HG03175 (cell line): ENCODE measurements at regions not wholly inside any gene's neighbourhood (a gene's known extent, or its start where the extent isn't known, plus 50 kb on each side); places are given as distances from the start of the nearest gene placed in this dataset.
"Not testable (repeated sequence)": the region's sequence is repeated elsewhere in the genome, so short reads cannot be mapped to it uniquely, and the experiment has no call there.

Experiments
- ATAC-seq: cut with Tn5 transposase; IDR thresholded peaks from one replicate; pipeline ENCODE4 v1.9.1; 2021; ENCODE audit warnings: mild to moderate bottlenecking, moderate library complexity; ENCODE audit not compliant: unreplicated experiment

GRCh38 chr17:77837072-77837471 lies 121.4 kb upstream of the TNRC6C start:
- ATAC-seq = not testable (repeated sequence)

- no peak for ATAC-seq
These were observed 120.6 kb upstream of the TNRC6C start for GRCh38 chr17:77837917-77838316.

- ATAC-seq = no peak
These were observed 119.5 kb upstream of the TNRC6C start for GRCh38 chr17:77838748-77839697.

DNA sequence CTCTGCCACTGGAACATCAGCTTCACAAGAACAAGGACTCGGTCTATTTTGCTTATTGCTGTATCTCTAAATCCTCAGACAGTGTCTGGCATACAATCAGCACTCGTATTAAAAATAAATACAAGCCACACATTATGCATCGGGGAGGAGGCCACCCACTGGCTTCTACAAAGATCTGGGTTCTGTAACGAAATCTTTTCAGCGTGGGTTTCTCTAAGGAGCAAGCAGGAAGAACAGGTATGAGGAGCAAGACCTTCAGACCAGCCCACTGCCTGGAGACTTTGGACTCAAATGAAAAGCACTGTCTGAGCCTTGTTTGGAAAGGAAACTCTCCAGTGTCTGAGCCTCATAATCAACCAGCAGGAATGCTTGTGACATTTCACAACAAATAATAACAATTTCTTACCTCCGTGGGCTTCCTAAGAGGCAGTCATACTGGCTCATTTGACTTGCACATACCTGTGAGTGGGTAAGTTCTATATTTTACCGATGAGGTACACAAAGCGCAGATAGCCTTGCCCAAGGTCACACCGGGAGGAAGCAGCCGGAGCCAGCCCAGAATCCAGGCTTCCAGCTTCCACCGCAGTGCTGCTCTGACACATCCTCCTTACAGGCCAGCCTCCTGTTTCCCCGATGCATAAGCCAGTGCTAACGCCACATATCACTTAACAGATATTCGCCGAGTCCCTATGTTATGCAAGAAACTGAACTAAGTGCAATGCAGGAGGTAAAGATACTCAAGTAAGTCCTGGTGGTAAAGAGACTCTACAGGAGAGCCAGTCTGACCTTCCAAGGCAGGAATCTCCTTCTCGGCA lies 118.6 kb upstream of the TNRC6C start:
- ATAC-seq = no peak

DNA sequence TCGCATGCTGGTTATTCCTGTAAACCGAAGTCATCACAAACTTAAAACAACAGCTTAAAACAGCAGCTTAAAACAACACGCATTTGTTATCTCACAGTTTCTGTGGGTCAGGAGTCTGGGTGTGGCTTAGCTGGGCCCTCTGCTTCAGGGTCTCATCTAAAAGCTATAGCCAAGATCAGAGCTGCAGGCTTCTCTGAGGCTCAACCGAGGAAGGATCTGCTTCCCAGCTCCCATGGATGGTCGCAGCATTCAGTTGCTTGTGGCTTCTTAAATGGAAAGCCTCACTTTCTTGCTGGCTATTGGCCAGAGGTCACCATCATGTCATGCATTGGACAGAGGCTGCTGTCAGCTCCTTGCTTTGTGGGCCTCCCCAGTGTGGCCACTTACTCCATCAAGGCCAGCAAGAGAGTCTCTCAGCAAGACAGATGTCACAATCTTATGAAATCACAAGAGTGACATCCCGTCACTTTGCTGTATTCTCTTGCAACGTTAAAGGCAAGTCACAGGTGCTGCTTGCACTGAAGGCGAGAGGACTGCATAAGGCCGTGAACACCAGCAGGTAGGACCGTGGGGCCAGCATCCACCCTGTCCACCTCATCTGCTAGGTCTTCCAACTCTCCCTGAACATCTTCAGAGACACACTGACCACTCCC lies 117.9 kb upstream of the TNRC6C start:
- no peak for ATAC-seq

- ATAC-seq = no peak
These were observed 116.6 kb upstream of the TNRC6C start for GRCh38 chr17:77841742-77842527.

GRCh38 chr17:77842528-77843147 lies 115.9 kb upstream of the TNRC6C start:
- ATAC-seq = no peak

GRCh38 chr17:77843255-77843895 lies 115.1 kb upstream of the TNRC6C start:
- peak; percentile 59 for ATAC-seq

DNA sequence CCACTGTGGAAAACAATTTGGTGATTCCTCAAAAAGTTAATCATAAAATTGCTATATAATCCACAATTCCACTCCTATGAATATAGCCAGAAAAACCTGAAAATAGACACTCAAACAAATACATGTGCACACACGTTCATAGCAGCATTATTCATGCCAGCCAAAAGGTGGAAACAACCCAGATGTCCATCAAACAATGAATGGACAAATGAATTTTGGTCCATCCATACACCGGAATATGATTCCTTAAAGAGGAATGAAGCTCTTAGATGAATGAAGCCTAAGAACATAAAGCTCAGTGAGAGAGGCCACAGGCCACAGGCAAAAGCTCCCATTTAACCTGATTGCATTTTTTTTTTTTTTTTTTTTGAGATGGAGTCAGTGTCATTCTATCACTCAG lies 114.6 kb upstream of the TNRC6C start:
- no peak for ATAC-seq

- no peak for ATAC-seq
These were observed 113.8 kb upstream of the TNRC6C start for GRCh38 chr17:77844681-77845080.

DNA sequence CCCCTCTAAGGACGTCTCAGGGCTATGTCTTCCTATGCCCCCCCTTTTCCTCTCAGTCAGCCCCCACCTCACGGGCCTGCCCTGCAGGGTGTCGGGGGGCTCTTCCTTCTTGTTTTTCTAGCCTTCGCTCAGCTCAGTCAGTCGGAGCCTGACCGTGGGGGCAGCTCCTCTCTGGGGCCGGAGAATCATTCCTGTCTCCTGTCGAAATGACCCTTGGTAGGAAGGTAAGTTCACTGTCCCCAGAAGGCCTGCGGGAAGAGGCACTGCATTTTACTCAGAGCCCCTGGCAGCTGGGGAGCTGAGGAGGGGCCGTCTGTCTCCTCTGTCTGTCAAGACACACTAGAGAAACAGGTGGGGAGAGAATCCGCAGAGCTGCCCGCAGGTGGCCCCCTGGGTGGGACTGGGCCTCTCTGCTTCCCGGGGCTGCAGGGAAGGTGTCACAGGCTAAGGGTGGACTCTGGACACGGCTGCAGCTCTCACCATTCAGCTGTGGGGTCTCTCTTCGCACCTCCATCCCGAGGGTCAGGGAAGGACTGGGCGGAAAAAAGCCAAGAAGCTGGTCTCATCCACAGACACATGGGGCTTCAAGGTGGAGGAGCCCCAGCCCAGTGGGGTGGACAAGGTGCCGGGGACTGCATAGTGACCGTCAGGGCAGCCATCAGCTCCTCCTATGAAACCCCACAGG lies 112.8 kb upstream of the TNRC6C start:
- no peak for ATAC-seq

GRCh38 chr17:77846531-77847085 lies 111.9 kb upstream of the TNRC6C start:
- ATAC-seq = no peak

- ATAC-seq = no peak
These were observed 111.0 kb upstream of the TNRC6C start for GRCh38 chr17:77847221-77848085.

- ATAC-seq = no peak
These were observed 110.2 kb upstream of the TNRC6C start for GRCh38 chr17:77848257-77848656.

DNA sequence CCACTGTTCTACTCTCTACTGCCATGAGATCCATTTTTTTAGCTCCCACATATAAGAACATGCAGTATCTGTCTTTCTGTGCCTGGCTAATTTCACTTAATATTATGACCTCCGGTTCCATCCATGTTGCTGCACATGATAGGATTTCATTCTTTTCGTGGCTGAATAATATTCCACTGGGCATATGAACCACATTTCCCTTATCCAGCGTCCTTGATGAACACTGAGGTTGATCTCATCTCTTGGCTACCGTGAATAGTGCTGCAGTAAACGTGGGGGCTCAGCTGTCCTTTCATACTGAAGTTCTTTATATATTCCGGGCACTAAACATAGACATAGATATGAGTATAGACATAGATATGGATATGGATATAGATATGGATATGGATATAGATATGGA lies 109.3 kb upstream of the TNRC6C start:
- no peak for ATAC-seq

- no peak for ATAC-seq
These were observed 106.6 kb upstream of the TNRC6C start for GRCh38 chr17:77851921-77852320.

- no peak for ATAC-seq
These were observed 105.8 kb upstream of the TNRC6C start for GRCh38 chr17:77852731-77853130.
